GM21367 (cell line): ENCODE measurements at regions not wholly inside any gene's neighbourhood (a gene's known extent, or its start where the extent isn't known, plus 50 kb on each side); places are given as distances from the start of the nearest gene placed in this dataset.
"Not testable (repeated sequence)": the region's sequence is repeated elsewhere in the genome, so short reads cannot be mapped to it uniquely, and the experiment has no call there.

Source experiments
- ATAC-seq: cut with Tn5 transposase; IDR thresholded peaks from one replicate; pipeline ENCODE4 v1.9.1; 2021; ENCODE audit not compliant: unreplicated experiment

DNA sequence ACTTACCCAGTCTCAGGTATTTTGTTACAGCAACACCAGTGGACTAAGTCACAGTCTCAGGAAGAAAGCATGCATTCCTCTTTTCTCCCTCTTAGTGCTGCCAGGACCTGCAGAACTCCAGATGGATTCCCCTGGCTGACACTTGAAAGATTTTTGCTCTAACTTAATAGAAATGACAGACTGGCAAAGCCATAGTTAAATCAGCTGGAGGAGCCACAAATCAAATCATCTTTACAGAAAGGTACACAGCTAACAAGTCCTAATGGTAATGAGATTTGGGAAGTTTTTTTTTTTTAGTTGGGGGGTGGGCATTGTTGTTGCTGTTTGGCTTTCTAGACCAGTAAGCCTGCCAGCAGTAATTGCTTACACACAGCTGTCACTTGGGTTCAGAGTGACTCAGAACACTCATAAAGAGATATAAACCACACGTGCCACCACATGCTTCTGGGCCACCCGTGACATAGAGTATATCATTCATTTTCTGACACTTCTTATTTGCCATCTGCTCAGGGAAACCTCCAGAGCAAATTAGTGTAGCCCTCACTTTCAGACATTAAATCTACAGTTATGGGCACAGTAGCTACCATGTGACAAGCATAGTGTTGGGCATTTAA lies 72.4 kb downstream of the FH start:
- no peak for ATAC-seq

- ATAC-seq = no peak
Observed at GRCh38 chr1:241444836-241445235, 74.7 kb downstream of the FH start.

- no peak for ATAC-seq
Observed at GRCh38 chr1:241443561-241443960, 76.0 kb downstream of the FH start.

- ATAC-seq = no peak
Observed at GRCh38 chr1:241442686-241443085, 76.9 kb downstream of the FH start.

DNA sequence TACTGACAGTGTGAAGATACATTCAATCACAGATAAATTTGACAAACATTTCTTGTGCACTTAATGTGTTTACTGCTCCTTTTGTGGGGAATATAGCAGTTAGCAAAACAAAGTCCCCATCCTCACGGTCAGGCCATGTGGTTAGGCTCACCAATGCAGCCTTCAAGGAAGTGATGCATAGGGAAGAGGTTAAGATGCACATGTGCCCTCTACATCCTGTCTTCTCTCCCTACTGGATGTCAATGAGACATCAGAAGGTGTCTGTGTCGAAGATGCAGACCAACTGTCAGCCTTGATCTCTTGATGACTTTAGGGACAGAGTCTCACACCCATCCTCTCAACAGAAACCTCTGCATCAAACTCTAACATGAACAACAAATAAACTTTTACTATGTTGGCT lies 78.7 kb downstream of the FH start:
- no peak for ATAC-seq

DNA sequence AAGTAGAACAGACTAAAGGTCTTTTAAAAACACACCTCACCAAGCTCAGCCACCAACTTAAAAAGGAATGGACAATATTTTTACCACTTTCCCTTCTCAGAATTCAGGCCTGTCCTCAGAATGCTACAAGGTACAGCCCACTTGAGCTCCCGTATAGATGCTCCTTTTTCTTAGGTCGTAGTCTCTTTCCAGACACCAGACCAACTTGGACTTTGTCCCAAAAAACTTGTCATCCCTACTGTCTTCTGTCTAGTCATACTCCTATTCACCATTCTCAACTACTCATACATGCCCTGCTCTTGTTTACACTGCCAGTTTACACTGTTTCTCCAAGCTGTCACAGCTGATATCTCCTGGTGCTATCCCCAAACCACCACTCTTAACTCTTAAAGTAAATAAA lies 80.9 kb downstream of the FH start:
- ATAC-seq = not testable (repeated sequence)

DNA sequence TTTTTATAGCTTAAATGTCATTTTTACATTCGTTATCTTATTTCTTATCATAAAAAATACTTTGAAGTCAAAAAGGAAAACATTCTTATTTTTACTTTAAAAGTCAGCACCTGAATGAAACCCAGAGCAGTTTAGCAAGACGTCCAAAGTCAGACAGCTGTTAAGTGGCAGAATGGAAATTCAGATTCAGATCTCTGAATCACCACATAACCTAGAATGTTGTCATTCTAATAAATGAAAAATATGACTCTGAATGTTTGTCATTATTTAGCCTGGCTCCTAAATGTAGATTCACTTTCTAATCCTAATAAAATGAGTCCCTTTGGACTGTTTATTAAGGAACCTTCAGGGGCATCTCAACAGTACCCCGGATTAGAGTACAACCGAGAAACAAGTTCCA lies 75.2 kb upstream of the RGS7 start:
- ATAC-seq = no peak

GRCh38 chr1:241425091-241425490 lies 68.1 kb upstream of the RGS7 start:
- ATAC-seq = not testable (repeated sequence)

DNA sequence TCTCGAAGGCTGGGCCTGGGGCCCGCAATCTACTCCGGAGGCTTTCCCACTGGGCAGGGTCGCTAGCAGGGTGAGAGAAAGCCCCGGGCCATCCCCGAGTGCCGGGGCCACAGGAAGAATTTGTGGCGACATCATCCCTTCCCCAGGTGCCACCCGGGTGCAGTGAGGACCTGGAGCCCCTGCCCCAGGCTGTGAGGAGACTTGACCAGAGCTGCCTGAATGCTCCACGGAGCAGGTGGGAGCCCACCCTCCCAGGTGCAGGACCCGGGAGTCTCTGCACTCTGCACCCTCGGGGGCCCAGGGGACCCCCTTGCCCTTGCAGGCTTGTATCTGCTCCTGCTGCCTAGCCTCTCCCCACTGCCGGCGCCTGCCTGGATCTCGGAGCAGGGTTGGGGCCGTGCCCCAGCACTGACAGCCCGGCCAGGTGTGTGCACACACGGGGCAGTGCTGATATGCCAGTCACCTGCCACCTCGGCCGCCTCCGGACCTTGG lies 67.5 kb upstream of the RGS7 start:
- no peak for ATAC-seq

DNA sequence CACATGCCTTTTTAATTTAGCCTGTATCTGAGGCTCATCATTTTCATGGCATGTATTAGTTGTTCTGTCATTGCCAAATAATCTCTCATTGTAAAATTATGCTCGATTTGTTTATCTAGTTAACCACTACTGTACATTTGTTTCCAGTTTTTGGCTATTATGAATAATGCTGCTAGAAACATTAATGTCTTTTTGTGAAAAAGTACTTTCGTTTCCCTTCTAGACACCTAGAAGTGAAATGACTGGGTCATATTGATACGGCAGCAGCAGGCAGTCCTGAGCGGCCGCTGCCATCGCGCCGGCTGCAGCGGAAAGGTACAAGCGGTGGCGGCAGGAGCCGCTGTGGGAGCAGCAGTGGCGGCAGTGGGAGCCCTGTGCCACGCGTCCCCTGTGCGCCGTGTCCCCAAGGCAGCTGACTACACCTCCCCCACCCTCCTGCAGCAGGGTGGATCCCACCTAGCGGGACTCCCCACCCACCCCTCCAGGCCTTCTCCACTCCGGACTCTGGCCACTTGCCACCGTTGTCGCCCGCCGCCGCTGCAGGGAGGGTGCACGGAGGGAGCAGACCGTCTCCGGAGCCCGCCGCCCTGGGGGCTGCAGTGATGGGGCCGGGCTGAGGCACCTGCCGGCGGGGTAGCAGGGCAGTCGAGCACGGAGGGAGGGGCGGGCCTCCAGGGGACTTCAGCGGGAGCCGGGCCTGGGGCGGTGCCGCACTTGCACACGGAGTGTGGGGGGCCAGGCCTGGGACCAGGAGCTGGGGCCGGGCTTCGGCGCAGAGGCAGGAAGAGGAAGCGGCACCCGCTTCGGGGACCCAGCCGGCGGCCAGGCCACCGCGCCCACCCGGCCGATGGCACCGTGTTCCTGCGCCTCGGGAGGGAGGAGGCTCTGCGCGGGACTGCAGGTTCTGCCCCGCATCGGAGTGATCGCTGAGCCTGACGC lies 66.8 kb upstream of the RGS7 start:
- peak; percentile 94 for ATAC-seq

DNA sequence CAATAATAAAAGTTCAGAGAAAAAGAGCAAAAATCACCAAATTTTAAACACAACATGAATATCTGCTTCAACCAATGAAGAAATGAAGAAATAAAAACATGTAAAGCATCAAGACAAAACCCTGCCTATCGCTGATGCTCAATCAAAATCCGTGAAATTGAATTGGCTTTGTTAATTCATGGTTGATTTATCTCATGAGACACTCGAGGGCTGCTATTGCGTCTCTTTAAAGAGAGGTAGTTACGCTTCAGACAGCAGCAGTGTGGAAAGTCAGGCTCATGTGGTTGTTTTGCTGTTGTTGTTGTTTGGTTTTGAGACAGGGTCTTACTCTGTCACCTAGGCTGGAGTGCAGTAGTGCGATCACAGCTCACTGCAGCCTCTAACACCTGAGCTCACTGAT lies 65.5 kb upstream of the RGS7 start:
- no peak for ATAC-seq

DNA sequence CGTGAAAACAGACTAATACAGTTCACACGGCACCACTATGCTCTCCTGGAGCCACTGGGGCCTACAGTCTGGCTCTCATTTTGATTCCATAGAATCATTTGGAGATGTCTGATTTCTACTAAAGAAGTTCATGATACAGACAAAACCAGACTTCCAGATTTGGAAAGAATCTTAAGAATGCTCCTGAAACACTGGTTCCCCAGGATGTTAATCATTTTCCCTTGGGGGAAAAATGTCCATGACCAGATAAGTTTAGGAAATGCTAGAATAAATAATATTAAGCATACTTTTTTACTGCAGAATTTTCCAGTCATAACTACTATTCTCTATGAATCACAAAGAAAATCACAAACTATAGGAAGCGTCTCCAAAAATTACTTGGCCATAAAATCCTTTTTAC lies 63.0 kb upstream of the RGS7 start:
- ATAC-seq = no peak

DNA sequence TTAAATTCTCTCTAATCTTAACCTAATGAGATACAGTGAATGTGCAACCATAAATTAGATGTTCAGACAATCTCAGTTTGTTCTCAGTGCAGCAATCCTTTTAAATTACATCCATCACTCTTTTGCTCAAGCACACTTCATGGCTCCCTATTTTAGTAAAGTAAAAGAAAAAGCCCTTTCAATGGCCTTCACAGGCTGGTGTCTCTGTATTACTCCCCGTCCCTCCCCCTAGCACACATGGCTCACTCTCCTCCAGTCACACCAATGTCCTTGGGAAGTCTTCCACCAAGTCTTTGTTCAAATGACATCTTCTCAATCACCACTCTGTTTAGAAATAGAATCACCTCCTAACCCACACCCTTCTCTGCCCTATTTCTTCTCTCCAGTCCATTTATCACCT lies 60.3 kb upstream of the RGS7 start:
- ATAC-seq = no peak

GRCh38 chr1:241413974-241414373 lies 57.0 kb upstream of the RGS7 start:
- ATAC-seq = no peak

DNA sequence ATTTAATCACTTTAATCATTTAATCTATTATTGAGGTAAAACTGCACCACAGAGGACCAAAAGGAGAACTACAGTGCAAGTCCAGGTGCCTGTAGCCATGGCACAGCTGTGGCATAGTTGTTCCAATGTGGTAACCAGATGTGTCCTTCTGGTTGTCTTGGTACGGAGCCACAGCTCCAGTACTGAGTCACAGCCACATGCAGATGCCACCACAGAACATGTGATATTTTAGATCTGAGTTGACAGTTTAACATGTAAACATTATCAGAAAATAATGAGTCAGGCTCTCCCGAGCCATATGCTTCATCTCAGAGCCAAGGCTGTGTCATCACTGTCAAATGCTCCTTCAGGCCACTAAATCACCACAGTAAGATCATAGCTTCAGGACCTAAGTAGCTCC lies 56.4 kb upstream of the RGS7 start:
- ATAC-seq = no peak

DNA sequence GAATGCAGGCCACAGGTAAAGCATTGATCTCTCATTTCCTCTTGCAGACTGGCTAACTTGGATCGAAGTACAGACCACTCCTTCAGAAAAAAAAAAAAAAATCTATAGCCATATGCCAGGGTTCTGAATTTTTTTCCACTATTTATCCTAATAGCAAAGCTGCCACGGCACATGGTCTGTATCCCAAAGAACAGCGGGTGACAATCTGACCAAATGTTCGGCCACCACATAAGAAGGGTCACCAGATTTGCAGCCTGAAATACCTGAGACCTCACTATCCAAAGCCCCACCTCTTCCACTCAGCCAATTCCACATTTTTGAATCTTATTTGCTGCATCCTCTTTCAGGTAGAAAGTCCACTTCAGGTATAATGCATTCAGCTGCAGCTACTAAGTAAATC lies 55.6 kb upstream of the RGS7 start:
- no peak for ATAC-seq

- ATAC-seq = no peak
Observed at GRCh38 chr1:241411776-241412338, 54.9 kb upstream of the RGS7 start.

GRCh38 chr1:241411056-241411775 lies 54.2 kb upstream of the RGS7 start:
- no peak for ATAC-seq

DNA sequence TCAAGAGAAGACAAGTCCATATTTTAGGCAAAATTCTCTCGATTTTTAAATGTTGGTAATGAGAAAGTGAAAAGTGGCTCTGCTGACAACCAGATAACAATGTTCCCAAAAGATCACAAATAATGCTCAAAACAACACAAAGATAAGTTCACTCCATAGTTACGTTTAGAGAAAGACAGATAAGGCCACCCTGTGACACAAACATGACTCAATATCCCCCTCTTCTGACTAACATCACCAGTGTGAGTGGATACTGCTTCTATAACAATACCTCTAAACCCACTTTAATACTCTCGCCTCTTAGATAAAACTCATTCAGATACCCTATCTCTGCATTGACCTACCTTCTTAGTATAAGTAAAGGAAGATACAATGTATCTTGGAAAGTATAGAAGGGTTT lies 51.2 kb upstream of the RGS7 start:
- no peak for ATAC-seq
